NCI-H2081 treated with DMSO at 0.1 percent for 48 hours (cell line): ENCODE measurements at regions not wholly inside any gene's neighbourhood (a gene's known extent, or its start where the extent isn't known, plus 50 kb on each side); places are given as distances from the start of the nearest gene placed in this dataset.

Source experiments
- DNase-seq: peaks from one replicate; lab custom pipeline; 2025; lab: John Stamatoyannopoulos, UW

DNA sequence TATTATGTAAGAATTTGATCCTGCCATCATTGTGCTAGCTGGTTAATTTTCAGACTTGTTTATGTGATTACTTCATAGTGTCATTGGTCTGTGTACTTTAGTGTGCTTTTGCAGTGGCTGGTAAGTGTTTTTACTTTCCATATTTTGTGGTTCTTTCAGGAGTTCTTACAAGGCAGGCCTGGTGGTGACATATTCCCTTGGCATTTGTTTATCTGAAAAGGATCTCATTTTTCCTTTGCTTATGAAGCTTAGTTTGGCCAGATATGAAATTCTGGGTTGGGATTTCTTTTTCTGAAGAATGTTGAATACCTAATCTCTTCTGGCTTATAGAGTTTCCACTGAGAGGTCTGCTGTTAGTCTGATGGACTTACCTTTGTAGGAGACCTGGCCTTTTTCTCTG lies 72.8 kb upstream of the MC4R start:
- DNase-seq: no peak

DNA sequence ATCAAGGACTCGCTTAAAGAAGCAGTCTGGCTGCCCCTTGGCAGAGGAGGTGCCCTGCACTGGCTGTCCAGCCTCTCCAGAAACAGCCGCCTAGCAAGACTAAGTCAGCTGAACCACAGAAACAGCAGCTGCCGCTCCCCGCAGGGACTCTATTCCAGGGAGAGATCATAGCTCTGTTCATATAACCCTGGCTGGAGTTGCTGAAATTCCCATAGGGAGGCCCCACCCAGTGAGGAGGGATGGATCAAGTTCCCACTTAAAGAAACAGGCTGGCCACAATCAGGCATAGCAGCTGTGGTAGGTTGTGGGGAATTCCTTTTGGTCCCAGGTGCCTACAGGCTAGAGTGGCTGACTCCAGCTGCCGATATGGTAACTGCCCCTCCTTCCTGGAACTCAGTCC lies 74.2 kb upstream of the MC4R start:
- DNase-seq: no peak

DNA sequence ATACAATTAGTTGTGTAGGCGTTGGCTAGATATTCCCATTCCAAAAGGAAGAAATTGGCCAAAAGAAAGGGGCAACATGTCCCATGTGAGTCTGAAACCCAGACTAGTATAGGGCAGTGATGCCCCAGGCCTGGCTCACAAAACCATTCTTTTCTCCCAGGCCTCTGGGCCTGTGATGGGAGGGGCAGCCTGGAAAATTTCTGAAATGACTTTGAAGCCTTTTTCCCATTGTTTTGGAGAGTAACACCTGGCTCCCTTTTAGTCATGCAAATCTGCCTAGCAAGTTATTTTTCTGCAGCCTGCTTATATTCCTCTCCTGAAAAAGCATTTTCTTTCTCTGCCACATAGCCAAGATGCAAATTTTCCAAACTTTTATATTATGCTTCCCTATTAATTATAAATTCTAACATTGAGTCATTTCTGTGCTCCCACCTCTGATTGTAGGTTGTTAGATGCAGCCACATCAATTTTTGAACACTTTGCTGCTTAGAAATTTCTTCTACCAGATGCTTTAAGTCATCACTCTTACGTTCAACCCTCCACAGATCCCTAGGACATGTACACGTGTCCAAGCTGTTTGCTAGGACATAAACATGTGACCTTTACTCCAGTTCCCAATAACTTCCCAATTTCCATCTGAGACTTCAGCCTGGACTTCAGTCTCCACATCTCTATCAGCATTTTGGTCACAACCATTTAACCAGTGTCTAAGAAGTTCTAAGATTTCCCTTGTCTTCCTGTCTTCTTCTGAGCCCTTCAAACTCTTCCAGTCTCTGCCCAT lies 76.1 kb upstream of the MC4R start:
- DNase-seq: no peak

DNA sequence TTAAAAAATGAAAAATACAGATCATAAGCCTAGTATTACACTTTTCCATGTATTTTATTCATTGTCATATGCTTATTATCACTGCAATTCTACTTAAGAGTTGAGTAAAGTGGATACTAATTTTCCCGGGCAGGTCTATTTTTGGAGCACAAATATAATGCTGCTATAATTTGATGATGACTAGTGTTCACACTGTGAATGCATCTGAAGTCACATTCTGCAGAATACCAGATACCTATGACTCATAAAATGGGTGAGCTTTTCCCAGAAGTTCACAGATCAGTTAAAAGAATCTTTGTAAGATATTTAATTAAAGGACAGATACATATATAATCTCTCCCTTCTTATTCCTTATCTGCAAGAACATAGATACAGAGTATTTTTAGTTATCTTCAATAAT lies 79.8 kb upstream of the MC4R start:
- no peak for DNase-seq

DNA sequence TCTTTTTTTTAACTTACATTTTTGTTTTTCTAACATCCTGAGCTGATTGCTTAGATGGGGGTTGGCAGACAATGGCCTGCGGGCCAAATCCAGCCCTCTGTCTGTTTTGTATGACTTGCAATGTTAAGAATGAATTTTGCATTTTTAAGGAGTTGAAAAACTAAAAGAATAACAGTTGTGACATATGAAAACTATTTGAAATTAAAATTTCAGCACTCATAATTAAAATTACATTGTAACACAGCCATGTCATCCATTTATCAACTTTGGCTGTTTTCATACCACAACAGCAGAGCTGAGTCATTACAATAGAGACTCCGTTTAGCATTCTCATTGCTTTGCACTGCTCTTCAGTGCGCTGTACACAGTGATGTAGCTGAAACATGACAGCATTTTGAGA lies 94.1 kb upstream of the MC4R start:
- no peak for DNase-seq

DNA sequence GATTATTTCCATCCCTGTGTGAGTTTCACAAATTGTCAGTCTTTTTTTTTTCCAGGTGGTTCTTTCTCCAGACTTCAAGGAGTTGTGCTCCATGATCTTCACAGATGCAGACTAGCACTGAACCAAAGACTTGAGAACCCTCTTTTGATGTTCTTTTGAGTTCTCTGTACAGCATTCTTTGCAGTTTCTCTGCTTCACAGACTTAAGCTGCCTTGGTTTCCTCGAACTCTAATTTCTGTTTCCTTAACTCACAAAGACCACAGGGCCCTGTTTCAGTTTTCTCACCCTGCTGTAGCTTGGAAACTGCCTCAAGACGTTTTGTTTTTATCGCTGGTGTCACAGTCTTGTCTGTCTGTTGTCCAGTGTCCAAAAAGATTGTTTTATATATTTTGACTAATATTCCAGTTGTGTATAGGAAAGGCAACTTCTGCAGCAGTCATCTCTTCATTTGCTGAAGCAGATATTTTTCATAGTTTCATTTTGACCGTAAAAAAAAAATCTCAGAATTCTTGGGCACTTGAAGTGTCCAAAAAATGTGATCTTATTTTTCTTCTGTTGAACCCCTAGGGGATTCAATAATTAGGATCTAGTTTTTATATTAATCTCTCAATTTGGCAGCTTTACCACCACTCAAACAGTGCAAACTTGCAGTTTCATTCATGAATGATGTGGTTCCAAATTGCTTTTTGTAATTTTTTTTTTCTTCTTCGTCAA lies 97.0 kb upstream of the MC4R start:
- DNase-seq: no peak

DNA sequence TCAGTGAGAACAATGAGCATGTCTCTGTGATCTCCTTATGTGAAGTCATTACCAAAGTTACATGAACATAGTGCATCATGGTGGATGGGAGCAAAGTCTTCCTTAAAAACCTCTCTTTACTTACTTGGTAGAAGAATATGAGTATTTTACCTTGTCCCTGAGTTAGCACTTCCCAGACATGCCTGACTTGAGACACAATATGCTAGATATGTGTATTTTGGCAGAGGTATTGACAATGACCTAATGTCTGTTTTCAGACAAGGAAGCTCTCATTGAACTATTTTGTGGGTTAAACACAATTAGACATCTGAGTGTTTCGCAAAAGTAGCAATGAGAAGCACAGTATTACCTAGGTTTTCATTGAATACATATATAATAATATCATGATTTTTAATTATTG lies 99.1 kb upstream of the MC4R start:
- no peak for DNase-seq

DNA sequence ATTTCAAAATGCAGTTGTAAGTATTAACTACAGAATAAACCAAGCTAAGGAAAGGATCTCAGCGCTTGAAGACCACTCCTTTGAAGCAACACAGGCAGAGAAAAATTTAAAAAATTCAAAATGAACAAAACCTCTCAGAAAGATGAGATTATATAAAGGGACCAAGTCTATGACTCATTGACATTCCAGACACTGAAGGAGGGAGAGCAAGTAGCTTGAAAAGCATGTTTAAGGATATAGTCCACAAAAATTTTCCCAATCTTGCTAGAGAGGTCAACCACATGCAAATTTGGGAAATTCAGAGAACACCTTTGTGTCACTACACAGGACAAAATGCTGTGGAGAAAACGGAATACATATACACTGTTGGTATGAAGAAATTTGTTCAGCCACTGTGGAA lies 112.6 kb upstream of the MC4R start:
- DNase-seq: no peak

DNA sequence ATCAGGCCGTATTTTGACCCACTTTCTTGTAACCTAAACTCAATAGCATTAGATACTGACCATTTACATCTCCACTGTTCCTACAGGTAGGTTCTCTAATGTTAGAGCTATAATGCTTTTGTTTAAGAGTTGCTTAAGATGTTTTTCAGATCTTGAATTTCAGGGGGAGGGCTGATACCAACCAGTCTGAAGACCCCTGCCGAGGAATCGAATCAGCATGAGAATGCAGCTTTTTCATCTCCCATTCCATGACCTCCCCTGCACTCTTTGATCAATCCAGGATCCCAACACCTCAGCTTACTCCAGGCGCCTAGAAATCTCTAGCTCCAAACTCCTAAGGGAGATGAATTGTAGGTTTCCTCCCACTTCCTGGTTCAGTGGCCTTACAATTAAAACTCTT lies 120.5 kb upstream of the MC4R start:
- DNase-seq: no peak

DNA sequence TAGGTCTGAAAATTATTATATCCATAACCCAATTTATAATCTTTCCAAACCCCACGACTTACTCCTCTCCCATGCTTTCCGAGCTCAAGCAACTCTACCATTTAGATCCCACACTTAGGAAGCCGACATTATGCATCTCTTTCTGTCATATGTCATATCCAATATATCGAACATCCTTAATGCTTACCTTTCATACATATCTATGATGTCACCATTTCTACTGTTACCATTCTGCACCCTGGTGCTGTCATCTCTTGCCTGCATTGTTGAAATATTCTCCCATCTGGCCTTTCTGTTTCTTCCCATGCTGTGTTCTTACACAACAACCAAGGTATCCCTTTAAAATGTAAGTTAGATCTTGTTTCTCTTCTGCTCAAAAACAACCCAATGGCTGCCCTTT lies 127.1 kb upstream of the MC4R start:
- no peak for DNase-seq

DNA sequence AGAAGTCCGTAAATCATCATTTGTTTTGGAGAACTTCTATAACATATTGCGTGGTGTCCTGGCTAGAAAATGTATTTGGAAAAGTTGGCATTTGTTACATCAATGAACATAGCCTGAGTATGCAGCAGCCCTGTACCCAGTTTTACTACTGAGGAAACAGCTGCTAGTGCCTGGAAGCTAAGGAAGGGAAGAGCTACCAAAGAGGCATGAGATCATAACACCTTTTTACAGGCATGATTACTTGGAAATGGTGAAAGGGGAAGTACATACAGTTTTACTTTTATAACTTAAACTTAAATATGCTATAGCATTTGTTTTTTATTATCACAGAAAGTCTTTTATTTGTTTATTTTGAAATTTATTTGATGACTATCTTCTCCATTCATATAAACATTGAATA lies 128.4 kb upstream of the MC4R start:
- no peak for DNase-seq

DNA sequence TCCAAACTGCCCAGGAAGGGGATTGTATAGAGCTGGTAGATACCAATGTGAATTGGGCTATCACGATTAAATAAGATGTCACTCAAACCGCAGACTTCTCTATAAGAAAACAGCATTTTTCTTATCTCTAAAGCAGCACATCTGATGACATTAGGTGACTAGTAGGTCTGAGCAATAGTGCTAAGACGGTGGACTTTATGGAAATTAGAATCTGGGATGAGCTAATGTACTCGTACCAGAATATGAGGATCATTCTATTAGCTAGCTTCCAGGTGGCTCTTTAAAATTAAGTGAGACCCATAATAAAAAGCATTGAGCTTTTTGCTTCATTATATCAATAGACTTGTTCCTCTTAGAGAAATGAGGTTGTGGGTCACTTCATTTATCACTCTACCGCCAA lies 130.0 kb upstream of the MC4R start:
- peak; percentile 2 for DNase-seq

DNA sequence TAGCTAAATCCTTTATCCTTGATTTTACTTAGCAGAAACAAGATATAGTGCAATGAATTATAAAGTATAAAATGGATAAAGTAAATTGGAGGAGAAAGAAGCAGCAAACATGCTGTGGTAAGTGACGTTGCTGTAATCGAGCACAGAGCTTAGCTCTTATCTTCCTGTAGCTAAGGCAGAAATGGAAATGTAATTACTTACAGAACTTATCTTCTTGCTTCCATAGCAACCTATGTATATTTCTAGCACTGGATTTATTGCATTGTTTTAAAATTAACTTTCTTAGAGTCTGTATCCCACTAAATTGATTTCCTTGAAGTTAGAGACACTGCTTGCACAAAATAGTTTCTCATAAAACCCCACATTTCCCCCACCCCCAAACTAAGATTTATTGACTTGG lies 130.6 kb upstream of the MC4R start:
- no peak for DNase-seq

DNA sequence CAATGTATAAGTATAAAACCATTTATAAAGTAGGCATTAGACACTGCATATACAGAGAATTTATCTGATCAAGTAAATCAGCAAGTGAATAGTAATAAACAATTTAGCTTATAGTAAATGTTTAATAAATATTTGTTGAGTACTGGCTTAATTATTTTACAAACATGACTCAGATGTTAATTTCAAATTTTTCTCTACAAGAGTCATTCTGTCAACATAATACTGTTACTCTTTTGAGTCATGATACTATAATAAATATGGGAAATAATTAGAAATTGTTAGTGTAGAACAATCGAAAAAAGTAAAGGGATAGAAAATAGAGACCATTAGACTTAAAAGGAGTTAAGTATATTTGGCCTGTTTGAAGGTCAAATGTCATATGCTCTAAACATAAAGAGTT lies 133.6 kb upstream of the MC4R start:
- no peak for DNase-seq

DNA sequence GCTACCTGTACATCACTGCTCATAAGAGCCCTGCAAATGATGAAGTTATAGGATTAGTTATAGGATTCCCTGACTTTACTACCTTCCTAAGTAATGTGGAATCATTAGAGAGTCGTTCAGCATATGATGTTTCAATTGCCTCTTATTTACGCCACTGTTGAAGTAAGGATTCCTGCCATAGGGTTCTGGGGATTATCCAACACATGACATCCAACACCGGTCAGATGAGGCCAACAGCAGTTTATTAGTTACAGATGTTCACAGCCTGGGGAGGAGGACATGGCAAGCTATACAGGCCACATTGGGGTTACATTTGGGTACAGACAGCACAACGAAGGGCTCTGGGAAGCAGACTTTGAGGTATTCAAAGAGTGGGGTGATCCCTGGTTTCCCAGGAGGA lies 134.1 kb upstream of the MC4R start:
- DNase-seq: no peak

DNA sequence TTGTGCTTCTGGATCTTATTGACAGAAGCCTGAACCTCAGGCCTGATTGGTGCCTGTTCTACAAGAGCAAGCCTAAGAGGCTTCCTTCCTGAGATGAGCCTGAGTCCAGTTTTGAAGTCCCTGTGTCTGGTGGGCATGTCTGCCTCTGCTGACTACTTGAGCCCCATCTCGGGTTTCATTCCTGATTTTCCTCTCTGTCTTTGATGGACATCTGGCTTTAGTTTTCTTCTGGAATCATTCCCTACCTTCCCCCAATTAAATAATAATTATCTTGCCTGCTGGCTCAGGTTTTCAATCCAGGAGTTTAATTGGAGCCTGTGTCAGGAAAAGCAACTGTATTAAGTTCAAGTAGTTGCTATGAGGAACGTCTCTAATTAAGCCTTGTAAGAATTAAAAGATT lies 135.5 kb upstream of the MC4R start:
- DNase-seq: no peak

DNA sequence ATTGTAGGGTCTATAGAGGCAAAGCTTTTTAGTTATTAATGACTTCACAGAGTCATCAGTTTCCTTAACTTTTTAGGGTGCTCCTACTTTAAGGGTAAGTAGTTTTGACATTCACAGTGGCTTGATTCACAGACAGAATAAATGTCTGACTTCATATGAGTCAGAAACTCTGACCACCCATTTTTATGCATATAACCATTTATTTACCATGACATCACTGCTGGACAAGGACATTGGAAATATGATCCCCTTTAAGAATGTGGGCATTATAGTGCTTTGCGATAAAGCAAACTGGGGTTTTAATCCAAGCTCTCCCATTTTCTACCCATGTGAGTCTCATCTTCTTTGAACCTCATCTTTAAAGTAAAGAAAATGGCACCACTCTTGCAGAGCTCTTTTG lies 162.0 kb upstream of the MC4R start:
- no peak for DNase-seq

DNA sequence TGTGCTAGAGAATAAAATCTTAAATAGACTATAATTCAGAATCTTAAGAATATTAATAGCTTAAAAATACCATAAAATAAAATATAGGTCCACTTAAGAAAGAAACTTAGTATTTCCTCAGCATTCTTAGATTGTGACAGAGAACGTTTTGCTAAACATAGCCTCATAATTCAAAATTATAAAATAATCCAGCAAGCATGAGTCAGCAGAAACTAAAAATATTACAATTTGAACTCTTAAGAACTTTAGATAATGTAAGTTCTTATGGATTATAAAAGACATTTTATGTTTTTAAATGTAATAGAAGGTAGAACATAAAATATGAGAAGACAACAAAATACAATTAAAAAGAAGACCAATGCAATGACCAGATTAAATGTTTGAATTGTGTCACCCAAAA lies 164.5 kb upstream of the MC4R start:
- DNase-seq: no peak

DNA sequence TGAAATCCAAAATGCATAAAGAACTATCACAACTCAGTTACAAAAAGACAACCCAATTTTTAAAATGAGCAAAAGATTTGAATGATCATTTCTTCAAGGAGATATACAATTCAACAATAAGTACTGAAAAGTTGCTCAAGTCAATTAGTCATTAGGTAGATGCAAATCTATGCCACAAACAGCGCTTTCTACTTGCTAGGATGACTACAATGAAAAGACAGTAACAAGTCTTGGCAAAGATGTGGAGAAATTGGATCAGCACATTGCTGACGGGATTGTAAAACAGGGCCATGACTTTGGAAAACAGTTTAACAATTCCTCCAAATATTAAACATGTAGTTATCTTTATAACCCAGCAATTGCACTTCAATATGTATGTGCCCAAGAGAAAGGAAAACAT lies 166.3 kb upstream of the MC4R start:
- DNase-seq: no peak

DNA sequence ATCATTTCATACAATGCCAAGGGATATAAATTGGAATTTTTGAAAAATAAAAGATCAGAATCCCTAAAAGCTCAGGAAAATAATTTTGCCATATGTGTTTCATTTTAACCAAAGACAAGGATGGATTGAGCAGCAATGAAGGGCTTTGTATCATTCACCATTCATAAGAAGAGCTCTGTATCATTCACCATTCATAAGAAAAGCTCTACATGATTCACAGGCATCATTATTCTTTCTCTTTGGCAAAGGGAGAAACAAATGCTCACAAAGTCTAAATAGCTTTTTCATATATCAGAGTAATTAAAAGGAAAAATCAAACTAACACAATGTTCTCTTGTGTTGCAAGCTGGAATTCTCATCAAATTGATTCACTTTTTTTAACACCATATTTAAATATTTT lies 169.1 kb upstream of the MC4R start:
- no peak for DNase-seq

DNA sequence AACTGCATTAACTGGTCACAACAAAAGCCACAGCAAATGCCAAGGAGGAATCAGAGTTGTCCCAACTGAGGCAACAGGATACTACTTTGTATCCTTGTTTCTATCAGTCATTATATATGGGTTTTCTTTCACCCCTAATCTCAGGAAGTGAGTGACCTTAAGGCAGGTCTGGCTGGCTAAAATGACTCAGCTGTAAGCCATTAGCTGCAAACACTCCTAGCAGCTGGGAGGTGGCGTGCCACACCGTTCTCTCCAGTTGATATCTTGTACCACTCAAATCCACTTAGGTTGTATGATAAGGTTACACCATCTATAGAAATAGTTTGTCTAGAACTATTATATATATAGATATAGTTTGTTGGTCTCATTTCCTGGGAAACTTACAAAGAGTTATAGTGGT lies 171.1 kb upstream of the MC4R start:
- no peak for DNase-seq

DNA sequence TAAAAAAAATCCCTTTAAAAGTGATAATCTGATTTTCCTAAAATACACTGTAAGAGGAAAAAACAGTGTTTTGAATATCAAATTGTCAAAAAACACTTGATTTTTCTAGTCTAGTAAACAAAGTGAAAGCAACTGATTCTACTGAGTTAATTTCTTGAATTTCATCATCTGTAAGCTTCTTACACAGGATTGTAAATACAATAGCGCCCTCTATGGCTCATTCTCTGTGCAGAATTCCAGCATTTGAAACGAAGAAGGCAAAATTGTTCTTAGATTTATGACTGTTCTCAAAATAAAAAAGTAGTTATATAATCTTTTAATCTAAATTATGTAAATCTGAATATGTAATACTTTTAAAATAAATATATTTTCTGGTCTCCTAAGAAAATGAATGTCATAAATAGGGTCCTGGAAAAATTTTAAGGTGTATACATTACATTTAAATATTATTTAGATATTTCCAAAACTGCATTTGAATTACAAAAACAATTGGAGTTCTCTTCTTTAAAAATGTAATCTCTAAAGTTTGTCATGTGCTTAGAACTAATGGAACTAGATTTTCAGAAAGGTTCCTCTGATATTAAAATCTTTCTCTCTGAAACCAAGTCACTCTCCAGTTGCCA lies 176.9 kb upstream of the MC4R start:
- peak; percentile 55 for DNase-seq

DNA sequence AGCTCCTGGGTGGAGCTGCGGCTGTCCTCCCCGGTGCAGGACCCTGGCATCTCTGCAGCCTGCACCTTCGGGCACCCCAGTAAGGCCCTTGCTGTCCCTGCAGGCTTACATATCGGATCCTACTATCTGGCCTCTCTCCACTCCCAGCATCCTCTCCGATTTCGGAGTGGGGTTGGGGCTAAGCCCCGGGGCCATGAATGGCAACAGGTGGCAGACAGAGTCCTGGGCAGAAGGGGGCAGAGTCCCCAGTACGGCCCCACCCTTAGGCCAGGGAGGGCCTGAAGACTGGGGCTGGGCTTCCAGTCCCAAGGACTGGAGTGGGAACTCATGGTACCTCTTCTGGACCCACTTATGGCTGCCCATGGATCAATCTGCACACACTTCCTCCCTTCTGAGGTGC lies 180.4 kb upstream of the MC4R start:
- no peak for DNase-seq

DNA sequence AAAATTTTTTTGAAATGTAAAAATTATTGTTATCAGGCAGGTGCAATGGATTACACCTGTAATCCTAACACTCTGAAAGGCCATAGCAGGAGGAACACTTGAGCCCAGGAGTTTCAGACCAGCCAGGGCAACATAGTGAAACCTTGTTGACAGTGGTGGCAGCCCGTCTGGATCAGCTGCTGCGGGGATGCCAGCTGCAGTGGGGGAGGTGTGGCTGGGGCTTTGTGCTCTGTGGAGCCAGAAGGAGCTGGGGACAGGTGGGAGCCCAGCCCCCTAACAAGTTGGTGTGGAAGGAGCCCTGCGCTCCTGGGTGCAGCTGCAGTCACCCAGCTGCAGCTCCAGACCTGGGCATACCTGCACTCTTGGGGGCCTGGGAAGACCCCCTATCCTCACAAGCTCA lies 182.4 kb upstream of the MC4R start:
- DNase-seq: no peak
